Middle frontal gyrus (tissue), 1 donor: ENCODE measurements at regions not wholly inside any gene's neighbourhood (a gene's known extent, or its start where the extent isn't known, plus 50 kb on each side); places are given as distances from the start of the nearest gene placed in this dataset.
A peak's percentile ranks its signal among the peaks of the same experiment; 100 is the strongest.

ENCODE experiments used
- DNase-seq: peaks from one replicate; pipeline ENCODE4 v3.0.0-alpha.2; 2015; ENCODE audit warnings: low spot score; ENCODE audit errors: extremely low spot score

GRCh38 chr1:36555041-36555440, 72.3 kb upstream of the CSF3R start:
- no peak for DNase-seq

GRCh38 chr1:36554323-36554628, 71.6 kb upstream of the CSF3R start:
- DNase-seq: no peak

GRCh38 chr1:36553591-36554322, 71.0 kb upstream of the CSF3R start:
- DNase-seq: peak; percentile 21

GRCh38 chr1:36542962-36543515, 60.3 kb upstream of the CSF3R start:
- no peak for DNase-seq

GRCh38 chr1:36542024-36542961, 59.6 kb upstream of the CSF3R start:
- no peak for DNase-seq

- no peak for DNase-seq
Observed at GRCh38 chr1:36540056-36540455, 57.3 kb upstream of the CSF3R start.

- no peak for DNase-seq
Observed at GRCh38 chr1:36539526-36539925, 56.8 kb upstream of the CSF3R start.

- DNase-seq: no peak
Observed at GRCh38 chr1:36537991-36538390, 55.3 kb upstream of the CSF3R start.

- DNase-seq: no peak
Observed at GRCh38 chr1:36537190-36537768, 54.6 kb upstream of the CSF3R start.

GRCh38 chr1:36536727-36537126, 54.0 kb upstream of the CSF3R start:
- DNase-seq: no peak

GRCh38 chr1:36534711-36535412, 52.1 kb upstream of the CSF3R start:
- DNase-seq: no peak

GRCh38 chr1:36533897-36534296, 51.2 kb upstream of the CSF3R start:
- no peak for DNase-seq

GRCh38 chr1:36532810-36533401, 50.2 kb upstream of the CSF3R start:
- DNase-seq: no peak
